ENCODE measurements at regions not wholly inside any gene's neighbourhood (a gene's known extent, or its start where the extent isn't known, plus 50 kb on each side); places are given as distances from the start of the nearest gene placed in this dataset.
"Not testable (repeated sequence)": the region's sequence is repeated elsewhere in the genome, so short reads cannot be mapped to it uniquely, and the experiment has no call there.

GRCh38 chr4:131496211-131496610 is 1652.9 kb upstream of the PCDH10 start:
- not testable (repeated sequence) for TF ChIP-seq POLR2A, CTCF (IDR thresholded peaks at IDR 0.05)

Measured in right lobe of liver (tissue), 4 donors.